Astrocyte (in vitro differentiated cells and primary cell): ENCODE measurements at regions not wholly inside any gene's neighbourhood (a gene's known extent, or its start where the extent isn't known, plus 50 kb on each side); places are given as distances from the start of the nearest gene placed in this dataset.

ENCODE experiments used
- DNase-seq: peaks from one replicate; pipeline ENCODE4 v3.0.0-alpha.2; 2010; ENCODE audit warnings: low read depth
- FAIRE-seq: peaks from 2 replicates; lab custom pipeline; 2011; peaks lifted over from hg19 to GRCh38; lab: Jason Lieb, UNC
- H2AFZ ChIP-seq: 2 replicates; pipeline ENCODE4 v1.6.0; 2012; ENCODE audit warnings: low read depth, low read length, inconsistent platforms
- H3K27ac ChIP-seq: 2 replicates; pipeline ENCODE4 v1.5.1; 2011; ENCODE audit warnings: low read depth, low read length, inconsistent platforms
- H3K27me3 ChIP-seq: 2 replicates; pipeline ENCODE4 v1.6.0; 2011; ENCODE audit warnings: low read length, inconsistent platforms; ENCODE audit not compliant: insufficient read depth
- H3K36me3 ChIP-seq: 2 replicates; pipeline ENCODE4 v1.5.1; 2011; ENCODE audit warnings: low read length, inconsistent platforms; ENCODE audit not compliant: insufficient read depth
- H3K4me1 ChIP-seq: 2 replicates; pipeline ENCODE4 v1.5.1; 2011; ENCODE audit warnings: low read length, inconsistent platforms; ENCODE audit not compliant: insufficient read depth
- H3K4me2 ChIP-seq: 2 replicates; pipeline ENCODE4 v1.6.0; 2012; ENCODE audit warnings: low read length, inconsistent platforms
- H3K4me3 ChIP-seq: 2 replicates; pipeline ENCODE4 v1.5.1; 2011; ENCODE audit warnings: low read depth, mild to moderate bottlenecking, low read length, inconsistent platforms; ENCODE audit not compliant: insufficient read depth
- H3K79me2 ChIP-seq: 2 replicates; pipeline ENCODE4 v1.6.0; 2012; ENCODE audit warnings: mild to moderate bottlenecking, low read length, inconsistent platforms; ENCODE audit not compliant: insufficient read depth
- H3K9ac ChIP-seq: 2 replicates; pipeline ENCODE4 v1.6.0; 2012; ENCODE audit warnings: mild to moderate bottlenecking, low read length, inconsistent platforms
- H3K9me3 ChIP-seq: 2 replicates; pipeline ENCODE4 v1.5.1; 2012; ENCODE audit warnings: low read depth, mild to moderate bottlenecking, low read length, inconsistent platforms; ENCODE audit not compliant: insufficient read depth
- H4K20me1 ChIP-seq: 2 replicates; pipeline ENCODE4 v1.6.0; 2012; ENCODE audit warnings: low read length, inconsistent platforms; ENCODE audit not compliant: insufficient read depth
- H3K27ac Mint-ChIP-seq: one replicate; pipeline ENCODE4 v1.8.0; 2021; ENCODE audit warnings: mild to moderate bottlenecking, mixed read lengths; ENCODE audit not compliant: unreplicated experiment
- H3K27me3 Mint-ChIP-seq: one replicate; pipeline ENCODE4 v1.8.0; 2021; ENCODE audit warnings: low read depth, mixed read lengths; ENCODE audit not compliant: unreplicated experiment
- H3K36me3 Mint-ChIP-seq: one replicate; pipeline ENCODE4 v1.8.0; 2021; ENCODE audit warnings: low read depth, mixed read lengths; ENCODE audit not compliant: unreplicated experiment
- H3K4me1 Mint-ChIP-seq: one replicate; pipeline ENCODE4 v1.8.0; 2021; ENCODE audit warnings: low read depth, mixed read lengths; ENCODE audit not compliant: unreplicated experiment
- H3K4me3 Mint-ChIP-seq: one replicate; pipeline ENCODE4 v1.8.0; 2021; ENCODE audit warnings: mild to moderate bottlenecking, moderate library complexity, mixed read lengths; ENCODE audit not compliant: unreplicated experiment
- H3K9me3 Mint-ChIP-seq: one replicate; pipeline ENCODE4 v1.8.0; 2021; ENCODE audit warnings: mild to moderate bottlenecking, mixed read lengths; ENCODE audit not compliant: unreplicated experiment
- EZH2 ChIP-seq: IDR thresholded peaks from 2 replicates; pipeline ENCODE4 v1.6.1; 2012; ENCODE audit warnings: mild to moderate bottlenecking, low read length, inconsistent platforms; ENCODE audit not compliant: insufficient read depth
- TF ChIP-seq, protein P1 (sequence below): IDR thresholded peaks from 2 replicates; pipeline ENCODE4 v1.5.1; 2011; ENCODE audit warnings: low read depth, mild to moderate bottlenecking, inconsistent platforms, low read length, moderate library complexity; ENCODE audit not compliant: insufficient read depth

GRCh38 chr18:66254121-66254520, 349.8 kb downstream of the CDH19 start:
- Histone ChIP-seq H3K9me3 (no peaks in the 10 kb centered on the region), H3K27me3 (no peaks in the 10 kb centered on the region), H3K4me3 (no peak overlapping the region), H3K4me2 (no peak overlapping the region), H2AFZ (no peak overlapping the region), H3K4me1 (no peaks in the 10 kb centered on the region), H3K79me2 (no peaks in the 10 kb centered on the region), H3K27ac (no peak overlapping the region), H4K20me1 (no peaks in the 10 kb centered on the region), H3K9ac (no peak overlapping the region), H3K36me3 (no peaks in the 10 kb centered on the region)
- no peak for DNase-seq
- Mint-ChIP-seq H3K4me1 (peaks cover 8% of the 10 kb centered on the region), H3K27ac (no peak overlapping the region), H3K4me3 (no peak overlapping the region), H3K9me3 (no peaks in the 10 kb centered on the region), H3K36me3 (no peaks in the 10 kb centered on the region), H3K27me3 (no peaks in the 10 kb centered on the region)
- TF ChIP-seq EZH2: no peak
- TF ChIP-seq, protein P1, sequence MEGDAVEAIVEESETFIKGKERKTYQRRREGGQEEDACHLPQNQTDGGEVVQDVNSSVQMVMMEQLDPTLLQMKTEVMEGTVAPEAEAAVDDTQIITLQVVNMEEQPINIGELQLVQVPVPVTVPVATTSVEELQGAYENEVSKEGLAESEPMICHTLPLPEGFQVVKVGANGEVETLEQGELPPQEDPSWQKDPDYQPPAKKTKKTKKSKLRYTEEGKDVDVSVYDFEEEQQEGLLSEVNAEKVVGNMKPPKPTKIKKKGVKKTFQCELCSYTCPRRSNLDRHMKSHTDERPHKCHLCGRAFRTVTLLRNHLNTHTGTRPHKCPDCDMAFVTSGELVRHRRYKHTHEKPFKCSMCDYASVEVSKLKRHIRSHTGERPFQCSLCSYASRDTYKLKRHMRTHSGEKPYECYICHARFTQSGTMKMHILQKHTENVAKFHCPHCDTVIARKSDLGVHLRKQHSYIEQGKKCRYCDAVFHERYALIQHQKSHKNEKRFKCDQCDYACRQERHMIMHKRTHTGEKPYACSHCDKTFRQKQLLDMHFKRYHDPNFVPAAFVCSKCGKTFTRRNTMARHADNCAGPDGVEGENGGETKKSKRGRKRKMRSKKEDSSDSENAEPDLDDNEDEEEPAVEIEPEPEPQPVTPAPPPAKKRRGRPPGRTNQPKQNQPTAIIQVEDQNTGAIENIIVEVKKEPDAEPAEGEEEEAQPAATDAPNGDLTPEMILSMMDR: no peak
- FAIRE-seq: no peak

GRCh38 chr18:66252703-66253102, 351.2 kb downstream of the CDH19 start:
- Mint-ChIP-seq H3K27ac (peak overlapping the region; percentile 18), H3K36me3 (no peaks in the 10 kb centered on the region), H3K27me3 (no peaks in the 10 kb centered on the region), H3K4me3 (no peak overlapping the region), H3K4me1 (peaks cover 8% of the 10 kb centered on the region), H3K9me3 (no peaks in the 10 kb centered on the region)
- no peaks in the 10 kb centered on the region for H3K9me3 ChIP-seq
- no peak overlapping the region for H3K4me2 ChIP-seq
- FAIRE-seq: no peak
- H3K79me2 ChIP-seq: no peaks in the 10 kb centered on the region
- no peaks in the 10 kb centered on the region for H3K36me3 ChIP-seq
- no peak overlapping the region for H3K27ac ChIP-seq
- no peak for DNase-seq
- no peaks in the 10 kb centered on the region for H3K27me3 ChIP-seq
- H3K4me1 ChIP-seq: no peaks in the 10 kb centered on the region
- no peak for TF ChIP-seq EZH2
- TF ChIP-seq, protein P1: no peak
- H2AFZ ChIP-seq: no peak overlapping the region
- no peak overlapping the region for H3K9ac ChIP-seq
- H3K4me3 ChIP-seq: no peak overlapping the region
- H4K20me1 ChIP-seq: no peaks in the 10 kb centered on the region

GRCh38 chr18:66235206-66235605, 368.7 kb downstream of the CDH19 start:
- no peaks in the 10 kb centered on the region for H3K27me3 Mint-ChIP-seq
- Histone ChIP-seq H3K79me2 (no peaks in the 10 kb centered on the region), H2AFZ (no peak overlapping the region), H3K4me2 (no peak overlapping the region), H3K4me3 (no peak overlapping the region), H3K4me1 (no peaks in the 10 kb centered on the region), H4K20me1 (no peaks in the 10 kb centered on the region), H3K27ac (no peak overlapping the region), H3K27me3 (no peaks in the 10 kb centered on the region), H3K36me3 (no peaks in the 10 kb centered on the region), H3K9me3 (no peaks in the 10 kb centered on the region), H3K9ac (no peak overlapping the region)
- no peaks in the 10 kb centered on the region for H3K36me3 Mint-ChIP-seq
- no peak for DNase-seq
- H3K4me3 Mint-ChIP-seq: no peak overlapping the region
- no peak for TF ChIP-seq EZH2
- TF ChIP-seq, protein P1: no peak
- no peak overlapping the region for H3K27ac Mint-ChIP-seq
- no peaks in the 10 kb centered on the region for H3K9me3 Mint-ChIP-seq
- peaks cover 3% of the 10 kb centered on the region for H3K4me1 Mint-ChIP-seq
- no peak for FAIRE-seq
